ENCODE measurements at regions not wholly inside any gene's neighbourhood (a gene's known extent, or its start where the extent isn't known, plus 50 kb on each side); places are given as distances from the start of the nearest gene placed in this dataset.
"Not testable (repeated sequence)": the region's sequence is repeated elsewhere in the genome, so short reads cannot be mapped to it uniquely, and the experiment has no call there.

GRCh38 chr5:101159006-101159405 is 255.9 kb upstream of the ST8SIA4 start:
- DNase-seq = no peak

- no peak for DNase-seq
Observed at GRCh38 chr5:101153526-101153925, 250.4 kb upstream of the ST8SIA4 start.

GRCh38 chr5:101143526-101143925 is 240.4 kb upstream of the ST8SIA4 start:
- no peak for DNase-seq

GRCh38 chr5:101142102-101142501 is 239.0 kb upstream of the ST8SIA4 start:
- DNase-seq = no peak

GRCh38 chr5:101136454-101136853 is 233.4 kb upstream of the ST8SIA4 start:
- DNase-seq = no peak

GRCh38 chr5:101123363-101123762 is 220.3 kb upstream of the ST8SIA4 start:
- DNase-seq = no peak

GRCh38 chr5:101112645-101113044 is 209.6 kb upstream of the ST8SIA4 start:
- no peak for DNase-seq

- no peak for DNase-seq
Observed at GRCh38 chr5:101103874-101104273, 200.8 kb upstream of the ST8SIA4 start.

- DNase-seq = no peak
Observed at GRCh38 chr5:101102506-101102905, 199.4 kb upstream of the ST8SIA4 start.

- no peak for DNase-seq
Observed at GRCh38 chr5:101091902-101092301, 188.8 kb upstream of the ST8SIA4 start.

- no peak for DNase-seq
Observed at GRCh38 chr5:101084353-101084752, 181.3 kb upstream of the ST8SIA4 start.

- DNase-seq = no peak
Observed at GRCh38 chr5:101080462-101081240, 177.6 kb upstream of the ST8SIA4 start.

GRCh38 chr5:101068298-101068697 is 165.2 kb upstream of the ST8SIA4 start:
- no peak for DNase-seq

- no peak for DNase-seq
Observed at GRCh38 chr5:101067429-101067828, 164.3 kb upstream of the ST8SIA4 start.

GRCh38 chr5:101062902-101063301 is 159.8 kb upstream of the ST8SIA4 start:
- no peak for DNase-seq

GRCh38 chr5:101047181-101047580 is 144.1 kb upstream of the ST8SIA4 start:
- DNase-seq = no peak

- no peak for DNase-seq
Observed at GRCh38 chr5:101045689-101046088, 142.6 kb upstream of the ST8SIA4 start.

GRCh38 chr5:101040002-101040401 is 136.9 kb upstream of the ST8SIA4 start:
- DNase-seq = not testable (repeated sequence)

- no peak for DNase-seq
Observed at GRCh38 chr5:101036778-101037177, 133.7 kb upstream of the ST8SIA4 start.

- no peak for DNase-seq
Observed at GRCh38 chr5:101035425-101035824, 132.3 kb upstream of the ST8SIA4 start.

- no peak for DNase-seq
Observed at GRCh38 chr5:101024299-101024698, 121.2 kb upstream of the ST8SIA4 start.

- DNase-seq = no peak
Observed at GRCh38 chr5:101018299-101018698, 115.2 kb upstream of the ST8SIA4 start.

GRCh38 chr5:101012880-101013279 is 109.8 kb upstream of the ST8SIA4 start:
- no peak for DNase-seq

GRCh38 chr5:101009758-101010519 is 106.9 kb upstream of the ST8SIA4 start:
- DNase-seq = no peak
